ENCODE measurements at regions not wholly inside any gene's neighbourhood (a gene's known extent, or its start where the extent isn't known, plus 50 kb on each side); places are given as distances from the start of the nearest gene placed in this dataset.

DNA sequence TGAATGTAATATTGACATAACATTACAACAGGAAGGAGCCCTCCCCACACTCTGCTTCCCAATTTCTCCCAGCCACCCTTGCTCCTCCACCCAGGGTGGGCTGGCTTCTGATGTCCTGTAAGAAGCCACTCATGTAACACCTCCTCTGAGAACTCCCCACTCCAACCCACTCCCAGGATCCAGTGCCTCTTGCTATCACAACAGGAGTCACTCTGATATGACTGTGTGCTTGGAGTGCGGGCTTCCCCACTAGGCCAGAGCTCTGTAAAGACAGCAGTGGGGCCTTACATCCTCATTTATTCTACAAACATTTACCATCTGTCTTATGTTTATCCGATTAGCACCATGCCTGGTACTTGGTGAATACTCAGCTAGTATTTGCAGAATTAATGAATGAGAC, 65.1 kb downstream of the PTGR3 start:
- TF ChIP-seq, protein P1, sequence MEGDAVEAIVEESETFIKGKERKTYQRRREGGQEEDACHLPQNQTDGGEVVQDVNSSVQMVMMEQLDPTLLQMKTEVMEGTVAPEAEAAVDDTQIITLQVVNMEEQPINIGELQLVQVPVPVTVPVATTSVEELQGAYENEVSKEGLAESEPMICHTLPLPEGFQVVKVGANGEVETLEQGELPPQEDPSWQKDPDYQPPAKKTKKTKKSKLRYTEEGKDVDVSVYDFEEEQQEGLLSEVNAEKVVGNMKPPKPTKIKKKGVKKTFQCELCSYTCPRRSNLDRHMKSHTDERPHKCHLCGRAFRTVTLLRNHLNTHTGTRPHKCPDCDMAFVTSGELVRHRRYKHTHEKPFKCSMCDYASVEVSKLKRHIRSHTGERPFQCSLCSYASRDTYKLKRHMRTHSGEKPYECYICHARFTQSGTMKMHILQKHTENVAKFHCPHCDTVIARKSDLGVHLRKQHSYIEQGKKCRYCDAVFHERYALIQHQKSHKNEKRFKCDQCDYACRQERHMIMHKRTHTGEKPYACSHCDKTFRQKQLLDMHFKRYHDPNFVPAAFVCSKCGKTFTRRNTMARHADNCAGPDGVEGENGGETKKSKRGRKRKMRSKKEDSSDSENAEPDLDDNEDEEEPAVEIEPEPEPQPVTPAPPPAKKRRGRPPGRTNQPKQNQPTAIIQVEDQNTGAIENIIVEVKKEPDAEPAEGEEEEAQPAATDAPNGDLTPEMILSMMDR (IDR thresholded peaks at IDR 0.05; ENCODE audit: low read depth, low read length): no peak
- H3K4me3 ChIP-seq (ENCODE audit: low read depth, low read length): no peak overlapping the region

GRCh38 chr18:75142677-75143076, 66.3 kb downstream of the PTGR3 start:
- H3K4me3 ChIP-seq (ENCODE audit: low read depth, low read length): no peak overlapping the region
- TF ChIP-seq, protein P1 (IDR thresholded peaks at IDR 0.05; ENCODE audit: low read depth, low read length): no peak

DNA sequence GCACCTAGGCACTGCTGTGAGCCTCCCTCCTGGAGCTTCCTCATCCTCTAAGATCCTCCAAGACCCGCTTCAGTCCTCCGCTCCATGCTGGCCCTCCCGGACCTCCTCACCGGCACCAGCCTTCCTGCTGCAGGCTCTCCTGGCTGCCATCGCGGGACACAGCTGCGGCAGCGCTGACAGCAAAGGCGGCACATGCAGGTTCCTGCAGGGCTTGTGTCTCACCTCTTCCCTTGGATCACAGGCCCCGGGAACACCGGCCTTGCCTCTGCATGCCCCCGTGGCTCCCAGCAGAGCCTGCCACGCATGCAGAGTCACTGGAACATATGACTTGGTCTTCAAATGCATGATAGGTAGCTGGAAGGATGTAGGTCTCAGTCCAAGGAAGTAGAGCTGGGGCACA, 67.2 kb downstream of the PTGR3 start:
- TF ChIP-seq, protein P1 (IDR thresholded peaks at IDR 0.05; ENCODE audit: low read depth, low read length): no peak

GRCh38 chr18:75141166-75141565, 67.8 kb downstream of the PTGR3 start:
- no peak overlapping the region for H3K4me3 ChIP-seq (ENCODE audit: low read depth, low read length)
- TF ChIP-seq, protein P1 (IDR thresholded peaks at IDR 0.05; ENCODE audit: low read depth, low read length): no peak

More for the DNA sequence above, 67.2 kb downstream of the PTGR3 start:
- H3K4me3 ChIP-seq (ENCODE audit: low read depth, low read length): no peak overlapping the region

GRCh38 chr18:75140296-75140695, 68.6 kb downstream of the PTGR3 start:
- no peak overlapping the region for H3K4me3 ChIP-seq (ENCODE audit: low read depth, low read length)
- TF ChIP-seq, protein P1 (IDR thresholded peaks at IDR 0.05; ENCODE audit: low read depth, low read length): no peak

DNA sequence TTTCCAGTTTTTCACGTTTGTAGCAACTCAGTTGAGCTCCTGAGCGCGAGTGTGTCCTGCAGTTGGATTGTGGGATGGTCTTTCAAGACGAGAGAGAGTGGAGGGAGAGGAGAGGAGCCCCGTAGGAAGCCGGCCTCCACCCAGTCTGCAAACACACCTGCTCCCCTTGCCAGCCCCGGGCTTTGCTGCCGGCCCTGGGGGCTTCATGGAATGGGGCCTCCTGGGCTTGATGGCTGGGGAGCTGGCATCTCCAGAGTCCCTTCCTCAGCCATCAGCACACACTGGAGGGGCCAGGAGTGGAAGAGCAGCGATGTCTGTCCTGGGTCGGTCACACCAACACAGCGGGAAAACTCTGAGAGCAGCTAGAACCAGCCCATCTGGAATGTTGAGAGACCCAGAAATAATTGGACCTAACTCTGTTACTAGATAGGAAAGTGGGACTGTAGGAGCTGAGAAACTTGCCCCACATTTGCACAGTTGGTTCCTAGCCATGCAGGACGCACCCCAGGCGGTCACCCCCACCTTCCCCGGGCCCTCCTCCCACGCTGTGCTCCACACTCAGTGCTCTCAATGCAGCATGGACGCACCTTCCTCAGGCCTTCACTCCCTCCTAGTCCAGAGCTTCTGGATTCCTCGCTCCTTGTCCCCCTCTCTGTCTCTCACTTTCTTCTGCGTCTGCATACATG, 69.6 kb downstream of the PTGR3 start:
- TF ChIP-seq, protein P1 (IDR thresholded peaks at IDR 0.05; ENCODE audit: low read depth, low read length): no peak
- H3K4me3 ChIP-seq (ENCODE audit: low read depth, low read length): no peak overlapping the region

DNA sequence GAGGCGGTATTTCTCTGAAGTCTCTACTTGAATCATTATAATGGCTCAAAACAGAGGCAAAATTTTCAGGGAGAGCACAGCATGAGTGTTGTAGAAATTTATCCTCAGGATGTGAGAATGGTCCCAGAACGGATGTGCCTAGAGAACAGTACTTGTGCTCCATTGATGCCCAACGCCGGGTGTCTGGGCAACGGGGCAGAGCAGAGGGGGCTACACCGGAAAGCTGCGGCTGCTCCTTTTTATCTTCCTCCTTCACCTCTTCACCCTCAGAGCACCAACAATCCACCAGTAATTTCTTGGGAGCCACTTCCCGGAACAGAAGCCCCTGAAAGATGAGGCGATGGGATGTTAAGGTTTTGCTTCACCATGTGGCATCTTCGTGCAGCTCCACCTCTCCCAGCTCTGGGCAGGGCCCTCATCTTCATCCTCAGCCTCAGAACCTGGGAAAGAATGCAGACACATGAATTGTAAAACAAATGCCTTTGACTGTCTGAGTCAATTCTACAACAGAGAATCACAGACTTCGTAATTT, 71.5 kb downstream of the PTGR3 start:
- TF ChIP-seq, protein P1 (IDR thresholded peaks at IDR 0.05; ENCODE audit: low read depth, low read length): no peak
- H3K4me3 ChIP-seq (ENCODE audit: low read depth, low read length): no peak overlapping the region

Data from WI38 (cell line).